ENCODE measurements at regions not wholly inside any gene's neighbourhood (a gene's known extent, or its start where the extent isn't known, plus 50 kb on each side); places are given as distances from the start of the nearest gene placed in this dataset.
A peak's percentile ranks its signal among the peaks of the same experiment; 100 is the strongest.

DNA sequence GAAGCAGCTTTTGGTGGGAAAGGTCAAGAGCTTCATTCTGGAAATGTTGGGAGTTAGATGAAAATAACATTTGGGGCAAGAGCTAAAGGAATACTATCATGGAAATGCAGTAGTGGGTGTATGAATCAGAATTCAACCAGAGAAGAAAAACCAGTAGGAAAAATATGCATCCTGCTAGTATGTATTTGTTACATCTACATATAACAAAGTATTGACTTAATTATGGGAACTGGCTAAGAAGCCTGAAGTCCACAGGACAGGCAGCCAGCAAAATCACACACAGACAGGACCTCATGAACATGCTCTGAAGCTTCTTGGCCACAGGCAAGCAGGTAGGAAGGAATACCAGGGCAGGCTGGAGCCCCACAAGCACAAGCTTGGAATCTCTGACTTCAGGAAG lies 185.8 kb downstream of the FBXO15 start:
- no peak for DNase-seq

DNA sequence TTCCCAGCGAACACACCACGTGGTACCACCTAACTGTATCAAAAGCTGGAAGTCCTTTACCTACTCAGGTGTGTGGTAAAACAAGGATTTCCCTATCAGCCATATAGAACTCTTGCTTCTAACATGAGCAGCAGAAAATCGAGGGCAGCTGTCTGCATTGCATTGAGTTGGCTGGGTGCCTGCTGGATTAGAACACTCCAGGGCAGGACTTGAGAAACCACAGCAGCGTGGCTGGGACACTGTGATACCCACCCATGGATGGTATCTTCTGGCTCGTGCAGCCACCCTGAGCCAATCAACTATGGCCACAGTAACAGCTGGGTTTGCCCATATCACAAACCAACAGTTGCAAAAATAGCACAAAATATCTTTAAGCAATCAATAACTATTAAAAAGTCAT lies 188.3 kb downstream of the FBXO15 start:
- DNase-seq = peak; percentile 9

DNA sequence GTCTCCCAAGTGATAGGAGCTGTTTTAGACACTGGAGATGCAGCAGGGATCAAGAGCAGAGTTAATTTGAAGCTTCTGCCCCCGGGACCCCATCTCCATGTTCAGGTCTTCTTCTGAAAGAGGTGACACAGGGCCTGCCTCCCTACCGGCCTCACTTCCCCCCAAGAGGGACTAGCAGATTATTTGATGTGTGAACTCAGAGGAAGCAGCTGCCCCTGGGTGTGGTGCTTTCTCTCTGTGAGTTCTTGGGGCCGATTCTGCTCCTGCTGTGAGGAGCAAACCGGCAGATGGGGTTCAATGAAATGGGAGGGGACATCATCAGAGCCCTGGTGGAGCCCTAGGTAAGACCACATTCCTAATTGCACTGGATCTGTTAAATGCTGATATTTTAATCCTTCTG lies 193.4 kb downstream of the FBXO15 start:
- DNase-seq = no peak

GRCh38 chr18:73952296-73952946 lies 195.2 kb downstream of the FBXO15 start:
- DNase-seq = peak; percentile 4

DNA sequence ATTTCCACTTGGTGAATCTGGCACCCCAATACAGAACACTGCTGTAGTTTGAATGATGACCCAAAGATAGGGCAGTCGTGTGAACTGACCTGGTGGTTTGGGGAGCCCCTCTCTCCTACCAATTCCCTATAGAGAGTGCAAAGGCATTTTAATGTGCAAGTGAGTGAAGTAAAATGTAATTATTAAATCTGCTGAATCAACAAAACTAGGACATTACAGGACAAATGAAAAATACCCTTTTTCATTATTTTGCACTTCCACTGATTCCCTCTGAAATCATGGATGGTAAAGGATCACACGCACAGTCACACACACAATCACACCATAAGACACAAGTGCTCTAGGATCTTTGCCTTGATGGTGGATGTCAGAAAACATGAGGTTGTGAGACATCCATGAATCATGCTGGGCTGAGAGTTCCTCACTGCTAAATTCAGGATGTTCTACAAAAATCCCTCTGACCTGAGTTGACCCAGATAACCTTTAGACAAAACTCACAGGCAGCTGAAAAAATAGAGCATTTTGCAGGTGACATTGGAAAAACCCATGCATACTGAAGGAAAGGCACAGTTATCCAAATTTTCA lies 197.4 kb downstream of the FBXO15 start:
- DNase-seq = no peak

- DNase-seq = no peak
These were observed 199.1 kb downstream of the FBXO15 start for GRCh38 chr18:73948497-73948896.

- DNase-seq = no peak
These were observed 199.6 kb downstream of the FBXO15 start for GRCh38 chr18:73948084-73948483.

DNA sequence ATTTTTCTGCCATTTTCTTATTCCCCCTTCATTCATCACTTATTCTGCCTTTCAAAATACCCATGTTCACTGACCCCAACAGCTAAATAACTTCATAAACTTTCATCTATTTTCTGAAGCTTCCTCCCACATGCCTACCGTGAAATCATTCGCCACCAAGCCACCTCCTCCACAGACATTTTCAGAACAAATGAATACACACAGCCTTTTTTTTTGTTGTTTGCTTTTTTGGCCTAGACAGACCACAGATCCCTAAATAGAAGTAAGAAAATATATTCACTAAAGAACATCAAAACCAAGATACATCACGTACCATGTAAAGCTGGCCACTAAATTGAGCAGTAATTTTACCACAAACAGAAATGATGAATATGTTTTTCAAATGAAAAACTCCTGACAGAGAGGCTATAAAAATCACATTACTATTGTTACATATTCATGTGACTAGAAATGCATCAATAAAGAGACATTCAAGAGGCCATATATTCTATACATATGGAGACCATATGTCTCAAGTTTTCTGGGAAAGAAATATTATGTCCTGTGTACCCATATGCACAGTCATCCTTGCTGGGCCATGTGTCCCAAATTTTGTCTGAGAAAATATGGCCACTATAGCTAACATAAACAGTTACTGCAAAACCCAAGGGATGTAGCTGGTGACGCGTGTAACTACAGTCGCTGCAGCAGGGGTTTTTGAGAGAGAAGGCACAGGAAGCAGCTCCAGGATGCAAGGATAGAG lies 200.3 kb downstream of the FBXO15 start:
- DNase-seq = no peak

- DNase-seq = no peak
These were observed 202.4 kb downstream of the FBXO15 start for GRCh38 chr18:73945130-73945792.

- no peak for DNase-seq
These were observed 202.9 kb downstream of the FBXO15 start for GRCh38 chr18:73944715-73945114.

GRCh38 chr18:73943763-73944162 lies 203.9 kb downstream of the FBXO15 start:
- no peak for DNase-seq

- DNase-seq = no peak
These were observed 204.7 kb downstream of the FBXO15 start for GRCh38 chr18:73942956-73943355.

GRCh38 chr18:73942081-73942625 lies 205.5 kb downstream of the FBXO15 start:
- DNase-seq = no peak

DNA sequence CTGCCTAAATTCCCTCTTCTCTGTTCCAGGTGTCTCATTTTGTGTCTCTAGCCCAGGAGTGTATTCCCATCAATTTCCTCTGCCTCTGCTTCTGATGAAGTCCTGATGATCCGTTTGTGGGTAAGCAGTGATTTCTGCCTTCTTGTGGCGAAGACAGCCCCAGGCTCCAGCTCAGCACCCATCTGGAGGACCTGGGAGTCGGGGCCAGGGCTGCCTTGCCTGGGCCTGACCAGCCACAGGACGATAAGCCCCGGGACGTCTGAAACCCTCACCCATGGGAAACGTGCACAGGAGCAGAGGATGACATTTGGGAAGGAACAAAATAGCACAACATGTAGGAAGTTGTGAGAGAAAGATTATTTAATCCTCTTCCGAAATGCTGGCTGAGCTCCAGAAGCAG lies 206.9 kb downstream of the FBXO15 start:
- no peak for DNase-seq

DNA sequence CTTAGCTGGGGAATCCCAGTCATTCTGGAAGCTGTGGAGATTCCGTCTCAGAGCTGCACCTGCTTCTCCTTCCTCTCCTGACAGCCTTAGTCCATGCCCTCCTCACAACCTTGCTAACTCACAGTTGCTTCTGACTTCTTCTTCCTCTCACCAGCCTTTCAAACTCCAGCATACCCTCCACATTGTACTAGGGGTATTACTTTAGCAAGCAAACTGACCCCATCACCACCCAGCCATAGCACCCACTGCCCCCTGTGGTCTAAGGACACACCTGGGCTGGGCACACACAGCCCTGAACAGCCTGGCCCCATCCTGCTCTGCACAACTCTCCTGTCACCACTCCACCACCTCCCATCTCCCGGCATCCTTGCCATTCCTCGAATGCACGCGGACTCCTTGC lies 208.2 kb downstream of the FBXO15 start:
- DNase-seq = no peak

DNA sequence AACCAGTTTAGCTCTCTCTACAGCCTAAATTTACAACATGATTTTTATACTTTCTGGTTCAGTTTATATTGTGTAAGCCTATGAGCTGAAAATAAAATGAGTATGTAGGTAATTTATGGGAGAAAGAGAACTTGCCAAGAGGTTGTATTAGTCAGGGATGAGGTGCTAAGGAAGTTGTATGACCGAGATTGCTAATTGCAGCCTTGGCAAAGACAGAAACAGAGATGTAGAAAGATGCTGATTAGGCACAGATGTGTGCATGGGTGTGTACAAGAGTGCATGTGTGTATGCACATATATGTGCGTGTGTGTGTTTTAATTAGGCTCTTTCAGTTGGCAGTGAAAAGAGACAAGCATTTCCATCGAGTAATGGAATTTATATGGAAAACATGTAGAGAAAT lies 213.9 kb downstream of the FBXO15 start:
- DNase-seq = no peak

GRCh38 chr18:73932976-73933375 lies 214.7 kb downstream of the FBXO15 start:
- DNase-seq = no peak

GRCh38 chr18:73927496-73927895 lies 220.1 kb downstream of the FBXO15 start:
- DNase-seq = no peak

DNA sequence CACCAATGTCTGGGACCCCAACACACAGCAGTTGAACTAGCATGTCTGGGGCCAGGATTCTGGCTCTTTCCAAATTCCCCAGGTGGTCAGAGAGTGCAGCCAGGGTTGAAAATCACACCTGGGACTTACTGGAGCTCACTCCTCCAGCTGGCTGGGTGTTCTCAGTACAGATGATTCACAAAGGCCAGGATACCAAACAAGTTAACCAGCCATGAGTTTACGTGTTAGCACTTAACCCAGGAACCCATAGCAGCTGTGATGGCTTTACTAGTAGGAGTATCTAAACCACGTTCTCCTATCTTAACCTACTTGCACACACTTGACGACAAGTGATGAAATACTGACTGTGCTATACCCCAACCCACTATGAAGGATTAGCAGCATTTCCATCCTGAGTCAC lies 222.8 kb downstream of the FBXO15 start:
- no peak for DNase-seq

DNA sequence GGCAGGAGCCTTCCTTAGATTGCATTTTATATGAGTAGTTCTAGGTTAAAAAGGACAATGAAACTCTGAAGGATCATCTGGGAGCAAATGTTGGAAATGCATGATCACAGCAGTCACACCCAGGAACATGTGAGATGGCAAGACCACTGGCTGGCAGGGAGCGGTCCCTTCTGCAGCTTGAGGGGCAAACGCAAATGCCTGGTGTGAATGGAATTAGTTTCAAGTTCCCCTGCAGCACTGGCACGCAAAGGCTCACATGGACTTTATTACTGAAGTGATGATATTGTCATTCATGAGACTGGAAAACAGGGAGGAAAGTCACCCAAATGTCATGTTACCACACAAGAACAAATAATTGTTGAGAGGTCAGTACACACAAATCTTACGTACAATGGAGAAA lies 223.3 kb downstream of the FBXO15 start:
- no peak for DNase-seq

DNA sequence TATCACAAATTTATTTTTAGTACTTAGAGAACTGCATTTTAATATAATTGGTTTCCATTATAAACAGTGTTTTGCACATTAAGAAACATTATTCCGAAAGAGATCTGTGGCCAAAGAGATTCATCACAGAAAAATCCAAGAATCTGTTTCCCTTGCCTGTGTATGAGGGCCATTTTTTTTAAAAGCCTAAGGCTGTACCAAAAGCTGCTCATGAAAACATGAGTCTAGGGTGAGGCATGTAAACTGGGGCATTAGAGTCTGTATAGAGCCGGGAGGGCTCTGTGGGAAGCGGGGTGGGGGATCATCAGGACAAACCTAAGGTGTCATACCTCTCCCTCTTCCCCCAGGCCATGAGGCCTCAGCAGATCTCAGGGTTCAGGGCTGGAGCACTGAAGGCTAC lies 223.8 kb downstream of the FBXO15 start:
- no peak for DNase-seq

DNA sequence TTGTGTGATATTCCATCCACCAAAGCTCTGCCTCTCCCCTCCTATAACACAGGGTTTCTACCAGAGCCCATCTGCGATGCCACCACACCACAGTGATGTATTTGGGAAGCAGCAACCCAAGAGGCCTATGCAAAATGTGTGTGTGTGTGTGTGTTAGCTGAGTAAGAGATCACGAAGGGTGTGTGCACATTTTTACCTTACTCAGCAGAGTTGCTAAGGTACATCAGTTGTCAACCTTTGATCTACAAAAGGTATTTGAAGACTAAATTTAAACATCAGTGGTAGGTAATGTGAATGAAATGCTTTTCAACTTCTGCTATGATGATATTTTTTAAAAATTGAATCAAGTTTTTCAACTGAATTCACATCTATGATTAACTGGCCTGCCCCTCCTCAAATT lies 227.6 kb downstream of the FBXO15 start:
- no peak for DNase-seq

DNA sequence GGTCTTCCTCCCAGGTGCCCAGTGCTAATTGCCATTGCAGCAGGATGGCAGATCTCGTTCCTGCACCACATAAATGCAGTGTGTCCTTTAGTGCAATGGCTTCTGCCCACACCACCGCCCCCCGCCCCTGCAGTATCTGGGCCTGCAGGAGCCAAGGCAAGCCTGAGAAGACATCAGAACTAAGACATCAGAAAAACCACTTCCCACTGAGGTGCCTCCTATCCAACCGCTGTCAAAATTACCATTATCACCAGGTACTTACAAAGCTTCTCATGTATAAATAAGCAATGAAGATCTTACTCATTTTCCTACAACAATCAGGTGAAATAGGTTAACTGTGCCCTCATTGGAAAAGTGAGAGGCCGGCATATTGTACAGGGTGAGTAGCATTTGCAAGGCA lies 228.8 kb downstream of the FBXO15 start:
- no peak for DNase-seq

DNA sequence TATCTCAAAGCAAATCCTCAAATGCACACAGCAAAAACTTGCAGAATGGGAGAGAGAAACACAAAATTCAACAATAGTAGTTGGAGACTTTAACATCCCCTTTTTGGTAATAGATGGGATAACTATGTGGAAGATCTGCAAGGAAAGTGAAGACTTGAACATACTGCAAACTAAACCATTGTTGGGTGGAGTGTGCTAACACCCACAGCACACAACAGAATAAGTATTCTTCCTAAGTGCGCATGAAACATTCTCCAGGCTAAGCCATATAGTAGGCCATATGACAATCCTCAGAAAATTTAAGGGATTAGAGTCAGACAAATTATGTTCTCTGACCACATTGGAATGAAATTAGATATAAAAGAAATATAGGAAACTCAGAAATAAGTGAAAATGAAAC lies 230.6 kb downstream of the FBXO15 start:
- DNase-seq = no peak
